ENCODE measurements at regions not wholly inside any gene's neighbourhood (a gene's known extent, or its start where the extent isn't known, plus 50 kb on each side); places are given as distances from the start of the nearest gene placed in this dataset.

- TF ChIP-seq POLR2A (IDR thresholded peaks at IDR 0.05; ENCODE audit: borderline replicate concordance, extremely low read depth, insufficient read depth, insufficient read length) (no peak), POLR2AphosphoS5 (IDR thresholded peaks at IDR 0.05; ENCODE audit: low read depth, low read length) (no peak), CTCF (IDR thresholded peaks at IDR 0.05 in 2 of 3, conservative IDR thresholded peaks at IDR 0.05 in 1 of 3; ENCODE audit: borderline replicate concordance in 1 of 3, insufficient read depth in 1 of 3, low read depth in 2 of 3, low read length in 2 of 3) (no peak), CEBPB (IDR thresholded peaks at IDR 0.05; ENCODE audit: low read depth) (no peak), ZNF274 (IDR thresholded peaks at IDR 0.05; ENCODE audit: low read depth, low read length) (no peak), TCF7L2 (IDR thresholded peaks at IDR 0.05; ENCODE audit: borderline replicate concordance, extremely low read depth, insufficient read depth, insufficient read length) (no peak), EZH2 (IDR thresholded peaks at IDR 0.05) (no peak), REST (IDR thresholded peaks at IDR 0.05; ENCODE audit: low read depth) (no peak), RAD21 (IDR thresholded peaks at IDR 0.05; ENCODE audit: low read depth) (no peak), EGR1 (IDR thresholded peaks at IDR 0.05; ENCODE audit: low read depth) (no peak)
Observed at GRCh38 chr2:105498281-105498846, 99.5 kb upstream of the FHL2 start.

Data from HCT116 (cell line).